Fibroblast of villous mesenchyme (primary cell): ENCODE measurements at regions not wholly inside any gene's neighbourhood (a gene's known extent, or its start where the extent isn't known, plus 50 kb on each side); places are given as distances from the start of the nearest gene placed in this dataset.

Source experiments
- DNase-seq: peaks from one replicate; pipeline ENCODE4 v3.0.0-alpha.2; 2010; ENCODE audit warnings: low read depth
- H3K4me3 ChIP-seq: 2 replicates; pipeline ENCODE4 v1.5.1; 2011; ENCODE audit warnings: low read depth, mild to moderate bottlenecking, low read length
- TF ChIP-seq, protein P1 (sequence below): IDR thresholded peaks from 2 replicates; pipeline ENCODE4 v1.5.1; 2012; ENCODE audit warnings: low read depth, mild to moderate bottlenecking, low read length; ENCODE audit not compliant: insufficient read depth

GRCh38 chr14:58899317-58899713 lies 261.6 kb downstream of the DACT1 start:
- peak; percentile 92 for DNase-seq
- TF ChIP-seq, protein P1, sequence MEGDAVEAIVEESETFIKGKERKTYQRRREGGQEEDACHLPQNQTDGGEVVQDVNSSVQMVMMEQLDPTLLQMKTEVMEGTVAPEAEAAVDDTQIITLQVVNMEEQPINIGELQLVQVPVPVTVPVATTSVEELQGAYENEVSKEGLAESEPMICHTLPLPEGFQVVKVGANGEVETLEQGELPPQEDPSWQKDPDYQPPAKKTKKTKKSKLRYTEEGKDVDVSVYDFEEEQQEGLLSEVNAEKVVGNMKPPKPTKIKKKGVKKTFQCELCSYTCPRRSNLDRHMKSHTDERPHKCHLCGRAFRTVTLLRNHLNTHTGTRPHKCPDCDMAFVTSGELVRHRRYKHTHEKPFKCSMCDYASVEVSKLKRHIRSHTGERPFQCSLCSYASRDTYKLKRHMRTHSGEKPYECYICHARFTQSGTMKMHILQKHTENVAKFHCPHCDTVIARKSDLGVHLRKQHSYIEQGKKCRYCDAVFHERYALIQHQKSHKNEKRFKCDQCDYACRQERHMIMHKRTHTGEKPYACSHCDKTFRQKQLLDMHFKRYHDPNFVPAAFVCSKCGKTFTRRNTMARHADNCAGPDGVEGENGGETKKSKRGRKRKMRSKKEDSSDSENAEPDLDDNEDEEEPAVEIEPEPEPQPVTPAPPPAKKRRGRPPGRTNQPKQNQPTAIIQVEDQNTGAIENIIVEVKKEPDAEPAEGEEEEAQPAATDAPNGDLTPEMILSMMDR, result no peak
- no peak overlapping the region for H3K4me3 ChIP-seq

DNA sequence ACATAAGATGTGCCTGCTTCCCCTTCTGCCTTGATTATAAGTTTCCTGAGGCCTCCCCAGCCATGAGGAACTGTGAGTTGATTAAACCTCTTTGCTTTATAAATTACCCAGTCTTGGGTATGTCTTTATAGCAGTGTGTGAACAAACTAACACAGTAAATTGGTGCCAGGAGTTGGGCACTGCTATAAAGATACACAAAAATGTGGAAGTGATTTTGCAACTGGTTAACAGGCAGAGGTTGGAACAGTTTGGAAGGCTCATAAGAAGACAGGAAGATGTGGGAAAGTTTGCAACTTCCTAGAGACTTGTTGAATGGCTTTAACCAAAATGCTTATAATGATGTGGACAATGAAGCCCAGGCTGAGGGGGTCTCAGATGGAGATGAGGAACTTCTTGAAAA lies 264.1 kb downstream of the DACT1 start:
- TF ChIP-seq, protein P1, result no peak
- DNase-seq, result no peak
- no peak overlapping the region for H3K4me3 ChIP-seq

DNA sequence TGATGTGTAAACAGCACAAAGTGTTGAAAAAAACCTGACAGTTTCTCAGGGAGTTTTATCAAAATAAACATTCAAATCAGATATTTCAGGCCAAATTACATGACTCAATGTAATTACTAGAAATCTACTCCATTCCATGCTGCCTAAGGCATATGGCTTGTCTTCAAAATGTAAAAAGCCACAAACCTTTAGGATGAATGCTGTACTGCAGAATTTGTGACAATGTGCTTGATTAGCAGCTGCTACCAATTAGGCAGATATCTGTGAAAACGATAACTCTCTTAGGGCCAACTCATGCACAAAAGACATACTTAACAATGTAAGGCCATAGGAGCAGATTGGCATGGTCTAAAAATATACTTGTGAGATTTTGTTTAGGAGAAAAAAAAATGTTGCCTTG lies 267.0 kb downstream of the DACT1 start:
- no peak for DNase-seq
- no peak overlapping the region for H3K4me3 ChIP-seq
- TF ChIP-seq, protein P1, result no peak

DNA sequence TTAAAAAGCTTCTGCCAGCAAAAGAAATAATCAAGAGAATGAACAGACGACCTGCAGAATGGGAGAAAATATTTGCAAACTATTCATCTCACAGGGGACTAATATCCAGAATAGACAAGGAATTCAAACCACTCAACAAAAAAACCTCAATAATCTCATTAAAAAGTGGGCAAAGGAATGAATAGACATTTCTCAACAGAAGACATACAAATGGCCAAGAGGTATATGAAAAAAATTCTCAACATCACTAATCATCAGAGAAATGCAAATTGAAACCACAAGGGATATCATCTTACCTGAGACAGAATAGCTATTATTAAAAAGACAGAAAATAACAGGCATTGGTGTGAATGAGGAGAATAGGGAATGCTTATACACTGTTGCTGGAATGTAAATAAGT lies 270.0 kb downstream of the DACT1 start:
- H3K4me3 ChIP-seq, result no peak overlapping the region
- peak; percentile 17 for DNase-seq
- TF ChIP-seq, protein P1, result no peak

- TF ChIP-seq, protein P1, result no peak
- H3K4me3 ChIP-seq, result no peak overlapping the region
- no peak for DNase-seq
Observed at GRCh38 chr14:58912287-58912686, 274.5 kb downstream of the DACT1 start.

- no peak overlapping the region for H3K4me3 ChIP-seq
- DNase-seq, result no peak
- TF ChIP-seq, protein P1, result no peak
Observed at GRCh38 chr14:58912799-58913432, 275.2 kb downstream of the DACT1 start.

GRCh38 chr14:58914279-58914855 lies 274.1 kb upstream of the DAAM1 start:
- peak; percentile 37 for DNase-seq
- TF ChIP-seq, protein P1, result no peak

More at GRCh38 chr14:58914279-58914855, 274.1 kb upstream of the DAAM1 start:
- H3K4me3 ChIP-seq, result no peak overlapping the region
